HepG2 (cell line): ENCODE measurements at regions not wholly inside any gene's neighbourhood (a gene's known extent, or its start where the extent isn't known, plus 50 kb on each side); places are given as distances from the start of the nearest gene placed in this dataset.
"Not testable (repeated sequence)": the region's sequence is repeated elsewhere in the genome, so short reads cannot be mapped to it uniquely, and the experiment has no call there.

ENCODE experiments used
- BHLHE40 ChIP-seq: IDR thresholded peaks from 2 replicates; pipeline ENCODE4 v1.6.1; 2011; ENCODE audit warnings: low read length, improper control_type of control experiment
- CTCF ChIP-seq: sonication (generic); formaldehyde crosslinking; IDR thresholded peaks from 2 replicates; pipeline ENCODE4 v1.5.0; 2020; ENCODE audit warnings: mild to moderate bottlenecking, missing genetic modification reagents, moderate library complexity
- DR1 ChIP-seq: sonication (generic); formaldehyde crosslinking; IDR thresholded peaks from 2 replicates; pipeline ENCODE4 v1.8.0; 2021; ENCODE audit warnings: mild to moderate bottlenecking, missing genetic modification reagents, inconsistent platforms
- E2F1 ChIP-seq: sonication (generic); formaldehyde crosslinking; IDR thresholded peaks from 2 replicates; pipeline ENCODE4 v1.5.0; 2020; ENCODE audit warnings: missing genetic modification reagents
- MAFK ChIP-seq, 2 experiments: IDR thresholded peaks in 1 of 2; conservative IDR thresholded peaks in 1 of 2; 2 replicates each; pipeline ENCODE4 v1.6.1; 2011; ENCODE audit warnings: improper control_type of control experiment in 2 of 2, low read length in 2 of 2
- POLR2A ChIP-seq, 2 experiments: IDR thresholded peaks; 2 replicates each; pipeline ENCODE4 v1.6.1; 2011; ENCODE audit warnings: low read depth in 2 of 2, low read length in 2 of 2, mild to moderate bottlenecking in 1 of 2, moderate library complexity in 1 of 2; ENCODE audit not compliant: insufficient read depth in 1 of 2
- YY1 ChIP-seq: IDR thresholded peaks from 2 replicates; pipeline ENCODE4 v1.6.1; 2011; ENCODE audit warnings: low read length, low read depth, moderate library complexity, mild to moderate bottlenecking; ENCODE audit not compliant: insufficient read depth, insufficient replicate concordance
- ZNF331 ChIP-seq: sonication (generic); formaldehyde crosslinking; IDR thresholded peaks from 2 replicates; pipeline ENCODE4 v1.4.0; 2020; ENCODE audit warnings: missing genetic modification reagents
- ZNF343 ChIP-seq: sonication (generic); formaldehyde crosslinking; IDR thresholded peaks from 2 replicates; pipeline ENCODE4 v1.4.0; 2020; ENCODE audit warnings: mild to moderate bottlenecking, missing genetic modification reagents
- TF ChIP-seq, protein P1 (sequence below): sonication (generic); formaldehyde crosslinking; IDR thresholded peaks from 2 replicates; pipeline ENCODE4 v1.8.0; 2022; ENCODE audit warnings: missing genetic modification reagents, mild to moderate bottlenecking, moderate library complexity, borderline replicate concordance
- TF ChIP-seq, protein P2 (sequence below): sonication (generic); formaldehyde crosslinking; IDR thresholded peaks from 2 replicates; pipeline ENCODE4 v1.5.1; 2020; ENCODE audit warnings: mild to moderate bottlenecking, missing genetic modification reagents, borderline replicate concordance
- TF ChIP-seq, protein P3 (sequence below): IDR thresholded peaks from 2 replicates; pipeline ENCODE4 v1.6.1; 2012; ENCODE audit warnings: inconsistent platforms

DNA sequence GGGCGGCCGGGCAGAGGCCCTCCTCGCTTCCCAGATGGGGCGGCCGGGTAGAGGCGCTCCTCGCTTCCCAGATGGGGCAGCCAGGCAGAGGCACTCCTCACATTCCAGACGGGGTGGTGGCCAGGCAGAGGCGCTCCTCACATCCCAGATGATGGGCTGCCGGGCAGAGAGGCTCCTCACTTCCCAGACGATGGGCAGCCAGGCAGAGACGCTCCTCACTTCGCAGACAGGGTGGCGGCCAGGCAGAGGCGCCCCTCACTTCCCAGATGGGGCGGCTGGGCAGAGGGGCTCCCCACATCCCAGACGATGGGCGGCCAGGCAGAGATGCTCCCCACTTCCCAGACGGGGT lies 83.1 kb upstream of the TFPI start:
- TF ChIP-seq YY1; CTCF (CRISPR knock-in tag); POLR2A (IDR thresholded peaks at IDR 0.05; ENCODE audit: insufficient read depth in 1 of 2, low read depth in 2 of 2, low read length in 2 of 2); E2F1 (CRISPR knock-in tag); ZNF343; DR1 (CRISPR knock-in tag); MAFK (conservative IDR thresholded peaks at IDR 0.05 in 1 of 2, IDR thresholded peaks at IDR 0.05 in 1 of 2; ENCODE audit: low read length in 2 of 2); ZNF331 (CRISPR knock-in tag); BHLHE40: not testable (repeated sequence)
- TF ChIP-seq, protein P1, sequence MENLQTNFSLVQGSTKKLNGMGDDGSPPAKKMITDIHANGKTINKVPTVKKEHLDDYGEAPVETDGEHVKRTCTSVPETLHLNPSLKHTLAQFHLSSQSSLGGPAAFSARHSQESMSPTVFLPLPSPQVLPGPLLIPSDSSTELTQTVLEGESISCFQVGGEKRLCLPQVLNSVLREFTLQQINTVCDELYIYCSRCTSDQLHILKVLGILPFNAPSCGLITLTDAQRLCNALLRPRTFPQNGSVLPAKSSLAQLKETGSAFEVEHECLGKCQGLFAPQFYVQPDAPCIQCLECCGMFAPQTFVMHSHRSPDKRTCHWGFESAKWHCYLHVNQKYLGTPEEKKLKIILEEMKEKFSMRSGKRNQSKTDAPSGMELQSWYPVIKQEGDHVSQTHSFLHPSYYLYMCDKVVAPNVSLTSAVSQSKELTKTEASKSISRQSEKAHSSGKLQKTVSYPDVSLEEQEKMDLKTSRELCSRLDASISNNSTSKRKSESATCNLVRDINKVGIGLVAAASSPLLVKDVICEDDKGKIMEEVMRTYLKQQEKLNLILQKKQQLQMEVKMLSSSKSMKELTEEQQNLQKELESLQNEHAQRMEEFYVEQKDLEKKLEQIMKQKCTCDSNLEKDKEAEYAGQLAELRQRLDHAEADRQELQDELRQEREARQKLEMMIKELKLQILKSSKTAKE: not testable (repeated sequence)
- TF ChIP-seq, protein P2, sequence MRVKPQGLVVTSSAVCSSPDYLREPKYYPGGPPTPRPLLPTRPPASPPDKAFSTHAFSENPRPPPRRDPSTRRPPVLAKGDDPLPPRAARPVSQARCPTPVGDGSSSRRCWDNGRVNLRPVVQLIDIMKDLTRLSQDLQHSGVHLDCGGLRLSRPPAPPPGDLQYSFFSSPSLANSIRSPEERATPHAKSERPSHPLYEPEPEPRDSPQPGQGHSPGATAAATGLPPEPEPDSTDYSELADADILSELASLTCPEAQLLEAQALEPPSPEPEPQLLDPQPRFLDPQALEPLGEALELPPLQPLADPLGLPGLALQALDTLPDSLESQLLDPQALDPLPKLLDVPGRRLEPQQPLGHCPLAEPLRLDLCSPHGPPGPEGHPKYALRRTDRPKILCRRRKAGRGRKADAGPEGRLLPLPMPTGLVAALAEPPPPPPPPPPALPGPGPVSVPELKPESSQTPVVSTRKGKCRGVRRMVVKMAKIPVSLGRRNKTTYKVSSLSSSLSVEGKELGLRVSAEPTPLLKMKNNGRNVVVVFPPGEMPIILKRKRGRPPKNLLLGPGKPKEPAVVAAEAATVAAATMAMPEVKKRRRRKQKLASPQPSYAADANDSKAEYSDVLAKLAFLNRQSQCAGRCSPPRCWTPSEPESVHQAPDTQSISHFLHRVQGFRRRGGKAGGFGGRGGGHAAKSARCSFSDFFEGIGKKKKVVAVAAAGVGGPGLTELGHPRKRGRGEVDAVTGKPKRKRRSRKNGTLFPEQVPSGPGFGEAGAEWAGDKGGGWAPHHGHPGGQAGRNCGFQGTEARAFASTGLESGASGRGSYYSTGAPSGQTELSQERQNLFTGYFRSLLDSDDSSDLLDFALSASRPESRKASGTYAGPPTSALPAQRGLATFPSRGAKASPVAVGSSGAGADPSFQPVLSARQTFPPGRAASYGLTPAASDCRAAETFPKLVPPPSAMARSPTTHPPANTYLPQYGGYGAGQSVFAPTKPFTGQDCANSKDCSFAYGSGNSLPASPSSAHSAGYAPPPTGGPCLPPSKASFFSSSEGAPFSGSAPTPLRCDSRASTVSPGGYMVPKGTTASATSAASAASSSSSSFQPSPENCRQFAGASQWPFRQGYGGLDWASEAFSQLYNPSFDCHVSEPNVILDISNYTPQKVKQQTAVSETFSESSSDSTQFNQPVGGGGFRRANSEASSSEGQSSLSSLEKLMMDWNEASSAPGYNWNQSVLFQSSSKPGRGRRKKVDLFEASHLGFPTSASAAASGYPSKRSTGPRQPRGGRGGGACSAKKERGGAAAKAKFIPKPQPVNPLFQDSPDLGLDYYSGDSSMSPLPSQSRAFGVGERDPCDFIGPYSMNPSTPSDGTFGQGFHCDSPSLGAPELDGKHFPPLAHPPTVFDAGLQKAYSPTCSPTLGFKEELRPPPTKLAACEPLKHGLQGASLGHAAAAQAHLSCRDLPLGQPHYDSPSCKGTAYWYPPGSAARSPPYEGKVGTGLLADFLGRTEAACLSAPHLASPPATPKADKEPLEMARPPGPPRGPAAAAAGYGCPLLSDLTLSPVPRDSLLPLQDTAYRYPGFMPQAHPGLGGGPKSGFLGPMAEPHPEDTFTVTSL (CRISPR knock-in tag): not testable (repeated sequence)
- TF ChIP-seq, protein P3, sequence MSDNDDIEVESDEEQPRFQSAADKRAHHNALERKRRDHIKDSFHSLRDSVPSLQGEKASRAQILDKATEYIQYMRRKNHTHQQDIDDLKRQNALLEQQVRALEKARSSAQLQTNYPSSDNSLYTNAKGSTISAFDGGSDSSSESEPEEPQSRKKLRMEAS: not testable (repeated sequence)
